ENCODE measurements at regions not wholly inside any gene's neighbourhood (a gene's known extent, or its start where the extent isn't known, plus 50 kb on each side); places are given as distances from the start of the nearest gene placed in this dataset.
"Not testable (repeated sequence)": the region's sequence is repeated elsewhere in the genome, so short reads cannot be mapped to it uniquely, and the experiment has no call there.

- peak; percentile 67 for DNase-seq
Measured at GRCh38 chr2:109692013-109692743, 78.0 kb downstream of the SOWAHC start.

DNA sequence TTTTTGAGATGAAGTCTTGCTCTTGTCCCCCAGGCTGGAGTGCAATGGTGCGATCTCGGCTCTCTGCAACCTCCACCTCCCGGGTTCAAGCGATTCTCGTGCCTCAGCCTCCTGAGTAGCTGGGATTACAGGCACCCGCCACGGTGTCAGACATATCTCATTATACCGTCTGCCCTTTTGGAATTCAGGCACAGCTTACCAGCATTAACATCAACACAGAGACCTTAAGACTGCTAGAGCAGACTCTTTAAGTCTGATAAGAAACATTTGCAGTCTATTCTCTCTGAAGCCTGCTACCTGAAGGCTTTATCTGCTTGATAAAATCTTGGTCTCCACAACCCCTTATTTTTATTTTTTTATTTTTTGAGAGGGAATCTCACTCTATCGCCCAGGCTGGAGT, 78.7 kb downstream of the SOWAHC start:
- not testable (repeated sequence) for DNase-seq

DNA sequence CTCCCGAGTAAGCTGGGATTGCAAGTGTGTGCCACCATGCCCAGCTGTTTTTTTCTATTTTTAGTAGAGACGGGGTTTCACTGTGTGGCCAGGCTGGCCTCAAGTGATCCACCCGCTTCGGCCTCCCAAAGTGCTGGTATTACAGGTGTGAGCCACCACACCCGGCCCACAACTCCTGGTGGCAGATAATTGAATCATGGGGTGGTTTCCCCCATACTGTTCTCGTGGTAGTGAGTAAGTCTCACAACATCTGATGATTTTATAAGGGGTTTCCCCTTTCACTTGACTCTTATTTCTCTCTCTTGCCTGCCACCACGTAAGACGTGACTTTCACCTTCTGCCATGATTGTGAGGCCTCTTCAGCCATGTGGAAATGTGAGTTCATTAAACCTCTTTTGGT, 79.1 kb downstream of the SOWAHC start:
- peak; percentile 42 for DNase-seq

- DNase-seq: no peak
Measured at GRCh38 chr2:109694190-109694589, 80.0 kb downstream of the SOWAHC start.

- DNase-seq: no peak
Measured at GRCh38 chr2:109695290-109695689, 81.1 kb downstream of the SOWAHC start.

DNA sequence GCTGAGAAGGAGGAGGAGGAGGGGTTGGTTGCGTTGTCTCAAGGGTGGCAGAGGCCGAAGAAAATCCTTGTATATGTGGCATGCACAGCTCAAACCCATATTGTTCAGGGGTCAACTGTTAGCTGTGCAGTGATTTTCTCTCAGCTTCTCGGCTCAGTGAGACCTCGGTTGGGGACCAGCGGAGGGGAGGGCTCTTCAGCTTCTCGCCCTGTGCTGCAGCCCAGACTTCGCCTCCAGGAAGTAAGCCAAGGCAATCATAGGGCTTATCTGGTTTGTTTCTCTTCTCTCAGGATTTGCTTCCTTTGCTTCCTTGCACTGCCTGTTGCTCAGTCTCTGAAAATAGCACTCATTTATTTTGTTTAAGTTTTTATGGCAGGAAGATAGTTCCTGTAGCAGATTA, 85.5 kb downstream of the SOWAHC start:
- no peak for DNase-seq

GRCh38 chr2:109700680-109701274, 86.6 kb downstream of the SOWAHC start:
- DNase-seq: no peak

DNA sequence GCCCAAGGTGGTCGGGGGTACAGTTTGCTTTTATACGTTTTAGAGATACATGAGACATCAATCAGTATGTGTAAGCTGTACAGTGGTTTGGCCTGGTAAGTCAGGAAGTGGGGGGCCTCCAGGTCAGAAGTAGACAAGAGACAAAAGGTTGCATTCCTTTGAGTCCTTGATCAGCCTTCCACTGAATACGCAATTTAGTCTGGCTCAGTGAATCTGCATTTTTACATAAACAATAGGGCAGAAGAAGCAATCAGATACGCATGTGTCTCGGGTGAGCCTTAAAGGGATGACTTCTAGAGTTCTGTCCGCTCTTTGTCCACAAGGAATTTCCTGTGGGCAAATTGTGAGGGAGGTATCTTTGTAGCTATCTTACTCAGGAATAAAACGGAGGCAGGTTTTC, 87.2 kb downstream of the SOWAHC start:
- DNase-seq: no peak

DNA sequence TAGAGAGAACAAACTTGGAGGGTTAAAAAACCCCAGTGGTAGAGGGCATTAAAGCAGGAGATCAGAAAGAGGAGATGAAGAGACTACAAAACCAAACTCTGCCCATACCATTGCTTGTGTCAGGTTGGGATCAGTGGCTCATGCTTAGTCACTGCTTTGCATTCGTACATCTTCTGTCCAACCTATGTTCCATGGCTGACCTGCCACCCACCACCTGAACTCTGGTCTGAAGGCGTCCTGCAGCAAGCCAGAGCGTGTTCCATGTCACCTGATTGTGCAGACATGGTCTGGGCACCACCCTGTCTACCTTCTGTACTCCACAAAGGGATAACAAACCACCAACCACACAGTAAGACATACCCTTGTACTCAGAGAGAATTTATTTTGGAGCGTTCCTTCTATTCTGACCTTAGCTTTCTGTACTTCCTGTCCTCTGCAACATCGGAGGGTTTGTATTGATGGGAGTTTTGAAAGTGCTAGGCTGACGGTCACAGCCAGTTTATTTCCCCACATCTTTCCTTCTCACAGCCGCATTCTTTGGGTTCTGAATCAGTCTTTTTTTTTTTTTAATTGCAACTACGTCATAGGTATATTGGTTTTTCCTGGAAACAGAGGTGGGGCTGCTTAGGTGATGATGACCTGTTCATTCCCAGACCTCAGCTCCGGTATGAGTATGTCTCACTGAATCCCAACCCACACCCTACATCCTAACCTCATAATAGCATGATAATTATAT, 88.3 kb downstream of the SOWAHC start:
- no peak for DNase-seq

DNA sequence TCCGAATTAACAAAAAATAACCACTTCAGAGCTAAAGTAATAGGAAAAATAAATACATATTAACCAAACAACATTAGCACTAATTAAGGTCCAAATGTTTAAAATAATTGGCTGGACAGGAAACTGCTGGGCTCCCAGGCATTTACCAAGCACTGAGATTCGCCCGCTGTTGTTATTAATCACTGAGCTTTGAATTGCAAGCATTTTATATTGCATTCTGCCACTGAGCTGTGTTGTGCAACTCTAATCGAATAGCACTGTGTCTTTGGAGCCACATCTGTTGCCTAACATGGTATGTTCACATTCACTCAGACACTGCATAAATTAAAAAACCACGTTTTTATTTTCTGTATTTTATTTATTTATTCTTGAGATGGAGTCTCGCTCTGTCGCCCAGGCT, 88.9 kb downstream of the SOWAHC start:
- no peak for DNase-seq

GRCh38 chr2:109703798-109704197, 89.6 kb downstream of the SOWAHC start:
- DNase-seq: no peak

- DNase-seq: no peak
Measured at GRCh38 chr2:109707281-109708147, 86.6 kb upstream of the RGPD5 start.

- no peak for DNase-seq
Measured at GRCh38 chr2:109710505-109711229, 83.4 kb upstream of the RGPD5 start.

DNA sequence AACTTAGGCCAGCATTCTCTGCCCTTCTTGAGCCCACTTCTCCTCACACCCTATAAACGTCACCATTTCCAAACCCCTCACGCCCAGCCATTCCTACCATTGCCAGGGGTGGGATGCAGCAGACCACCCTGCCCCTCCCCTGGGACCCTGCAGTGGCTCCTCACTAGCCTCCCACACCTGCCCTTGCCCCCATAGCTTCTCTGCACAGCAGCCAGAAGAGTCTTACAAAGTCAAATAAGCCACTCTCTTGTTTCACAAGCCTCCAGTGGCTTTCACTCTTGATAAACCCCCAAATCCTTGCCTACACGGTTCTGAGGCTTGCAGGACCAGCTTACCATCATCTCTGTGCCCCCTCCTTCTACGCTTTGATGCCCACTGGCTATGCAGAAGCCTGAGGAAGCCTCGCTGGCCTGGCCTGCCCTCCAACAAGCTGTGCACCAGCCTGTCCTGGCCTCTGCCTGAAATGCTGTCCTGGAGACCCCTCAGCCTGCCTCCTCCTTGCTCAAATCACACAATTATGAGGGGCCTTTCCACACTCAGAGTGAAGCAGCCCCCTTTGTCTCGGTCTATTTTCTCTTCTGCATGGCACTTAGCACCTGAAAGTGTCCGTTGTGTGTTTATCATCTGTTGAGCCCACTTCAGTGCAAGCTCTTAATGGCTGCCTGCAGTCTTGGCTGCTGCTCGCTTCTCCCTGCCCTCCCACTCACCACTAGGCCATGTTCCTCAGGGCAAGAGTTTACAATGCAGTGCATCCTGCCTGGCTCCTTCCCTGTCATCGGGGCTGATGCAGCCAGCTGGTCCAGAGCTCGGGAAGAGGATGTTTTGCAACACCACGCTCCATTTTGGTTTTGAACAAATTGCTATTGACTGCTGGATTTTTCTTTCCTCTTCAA, 82.6 kb upstream of the RGPD5 start:
- DNase-seq: no peak

- DNase-seq: no peak
Measured at GRCh38 chr2:109712123-109712449, 82.0 kb upstream of the RGPD5 start.

GRCh38 chr2:109712746-109713145, 81.4 kb upstream of the RGPD5 start:
- no peak for DNase-seq

DNA sequence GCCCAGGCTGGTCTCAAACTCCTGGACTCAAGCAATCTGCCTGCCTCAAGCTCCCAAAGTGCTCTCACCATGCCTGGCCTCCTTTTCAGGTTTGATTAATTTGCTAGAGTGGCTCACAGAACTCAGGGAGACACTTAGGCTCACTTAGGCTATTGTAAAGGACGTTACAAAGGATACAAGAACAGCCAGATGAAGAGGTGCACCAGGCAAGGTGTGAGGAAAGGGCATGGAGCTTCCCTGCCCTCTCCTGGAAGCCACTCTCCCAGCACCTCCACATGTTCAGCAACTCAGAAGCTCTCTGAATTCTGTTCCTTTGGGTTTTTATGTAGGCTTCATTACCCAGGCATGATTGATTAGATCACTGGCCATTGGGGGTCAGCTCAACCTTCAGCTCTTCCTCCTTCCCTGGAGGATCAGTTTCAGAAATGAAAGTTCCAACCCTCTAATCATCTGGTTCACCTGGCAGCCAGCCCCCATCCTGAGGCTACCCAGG, 78.7 kb upstream of the RGPD5 start:
- DNase-seq: no peak

DNA sequence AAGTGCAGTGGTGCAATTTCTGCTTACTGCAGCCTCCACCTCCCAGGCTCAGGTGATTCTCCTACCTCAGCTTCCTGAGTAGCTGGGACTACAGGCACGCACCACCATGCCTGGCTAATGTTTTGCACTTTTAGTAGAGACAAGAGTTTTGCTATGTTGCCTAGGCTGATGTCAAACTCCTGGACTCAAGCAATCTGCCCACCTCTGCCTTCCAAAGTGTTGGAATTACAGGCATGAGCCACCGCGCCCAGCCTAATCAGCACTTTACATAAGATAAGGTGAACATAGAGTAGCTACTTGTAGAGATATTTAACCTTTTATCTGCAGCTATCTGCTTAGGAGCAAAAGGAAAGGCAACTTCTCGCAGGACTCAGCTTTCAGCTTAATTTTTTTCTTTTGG, 77.5 kb upstream of the RGPD5 start:
- DNase-seq: not testable (repeated sequence)

DNA sequence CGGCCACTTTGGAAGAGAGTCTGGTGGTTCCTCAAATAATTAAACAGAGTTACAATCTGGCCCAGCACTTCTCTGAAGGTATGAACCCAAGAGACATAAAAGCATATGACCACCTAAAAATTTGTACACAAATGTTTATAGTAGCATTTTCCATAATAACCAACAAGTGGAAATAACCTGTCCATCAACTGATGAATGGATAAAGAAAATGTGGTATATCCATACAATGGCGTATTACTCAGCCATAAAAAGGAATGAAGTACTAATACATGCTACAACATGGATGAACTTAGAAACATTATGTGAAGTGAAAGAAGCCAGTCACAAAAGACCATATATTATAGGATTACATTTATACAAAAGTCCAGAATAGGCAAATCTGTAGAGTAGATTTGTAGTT, 76.0 kb upstream of the RGPD5 start:
- no peak for DNase-seq

DNA sequence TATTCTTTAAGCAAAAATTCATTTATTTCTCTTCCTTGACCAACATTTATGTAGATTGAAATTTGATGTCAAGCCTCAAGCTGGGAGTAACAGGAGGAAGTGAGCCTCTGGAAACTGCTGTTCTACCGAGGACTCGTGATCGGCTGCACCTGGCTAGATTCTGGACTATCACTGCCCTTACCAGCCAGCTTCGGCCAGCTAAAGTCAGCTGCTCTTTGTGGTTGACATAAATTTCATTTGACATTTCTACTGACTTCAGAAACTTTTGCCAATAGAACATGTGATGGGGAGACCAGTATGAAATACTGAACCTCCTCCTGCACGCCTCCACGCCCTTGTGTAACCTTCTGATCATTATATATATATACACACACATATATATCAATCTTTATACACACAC, 74.2 kb upstream of the RGPD5 start:
- no peak for DNase-seq

DNA sequence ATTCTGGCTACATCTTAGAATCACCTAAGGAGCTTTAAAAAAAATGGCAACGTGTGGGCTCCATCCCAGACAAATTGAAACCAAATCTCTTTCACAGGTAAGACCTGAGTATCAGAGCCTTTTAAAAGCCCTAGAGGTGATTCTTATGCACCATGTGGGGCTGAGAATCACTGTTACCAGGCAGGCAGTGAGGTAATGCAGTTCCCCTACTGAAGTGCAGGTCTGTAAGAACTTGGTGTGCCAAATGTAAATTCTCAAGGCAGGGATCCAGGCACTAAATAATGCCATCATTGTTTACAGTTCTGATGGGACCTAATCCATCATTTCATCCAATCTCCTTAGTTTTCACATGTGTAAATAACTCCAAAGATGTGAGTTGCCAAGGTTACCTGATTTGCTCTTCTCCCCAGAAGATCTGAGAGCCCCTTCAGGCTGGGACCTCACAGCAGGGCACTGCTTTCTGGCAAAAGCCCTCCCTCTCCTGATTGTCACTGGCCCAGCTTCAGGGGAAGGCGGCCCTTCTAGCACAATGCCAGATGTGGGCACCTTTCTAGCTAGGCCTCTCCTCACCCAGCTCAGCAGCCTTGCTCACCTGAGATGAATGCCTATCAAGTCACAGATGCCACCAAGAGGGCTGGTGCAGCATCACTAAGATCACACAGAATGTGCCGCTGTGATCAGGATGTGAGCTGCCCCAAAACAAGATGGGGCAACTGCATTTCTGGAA, 73.6 kb upstream of the RGPD5 start:
- no peak for DNase-seq
